ENCODE measurements at regions not wholly inside any gene's neighbourhood (a gene's known extent, or its start where the extent isn't known, plus 50 kb on each side); places are given as distances from the start of the nearest gene placed in this dataset.
"Not testable (repeated sequence)": the region's sequence is repeated elsewhere in the genome, so short reads cannot be mapped to it uniquely, and the experiment has no call there.

DNA sequence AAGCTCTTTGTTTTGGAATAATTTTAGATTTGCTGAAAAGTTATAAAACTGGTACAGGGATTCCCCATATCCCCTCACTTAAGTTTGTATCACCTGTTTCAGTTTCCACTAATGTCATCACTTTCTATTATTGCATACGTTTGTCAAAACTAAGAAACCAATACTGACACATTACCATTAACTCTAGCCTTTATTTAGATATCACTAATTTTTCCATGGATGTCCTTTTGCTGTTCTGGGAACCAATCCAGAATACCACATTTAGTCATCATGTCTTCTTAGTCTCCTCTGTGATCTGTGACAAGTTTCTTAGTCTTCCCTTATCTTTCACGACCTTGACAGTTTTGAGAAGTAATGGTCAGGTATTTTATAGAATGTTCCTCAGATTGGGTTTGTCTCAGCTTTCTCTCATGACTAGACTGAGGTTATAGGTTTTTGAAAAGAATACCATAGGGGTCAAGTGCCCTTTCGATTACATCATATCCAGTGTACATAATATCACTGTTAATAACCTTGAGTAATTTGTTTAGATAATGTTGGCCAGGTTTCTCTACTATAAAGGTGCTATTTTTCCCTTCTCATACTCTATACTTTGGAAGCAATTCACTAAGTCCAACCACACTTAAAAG lies 51.9 kb upstream of the NMUR2 start:
- DNase-seq (ENCODE audit: low read depth in 1 of 2, low spot score in 1 of 2) = no peak

DNA sequence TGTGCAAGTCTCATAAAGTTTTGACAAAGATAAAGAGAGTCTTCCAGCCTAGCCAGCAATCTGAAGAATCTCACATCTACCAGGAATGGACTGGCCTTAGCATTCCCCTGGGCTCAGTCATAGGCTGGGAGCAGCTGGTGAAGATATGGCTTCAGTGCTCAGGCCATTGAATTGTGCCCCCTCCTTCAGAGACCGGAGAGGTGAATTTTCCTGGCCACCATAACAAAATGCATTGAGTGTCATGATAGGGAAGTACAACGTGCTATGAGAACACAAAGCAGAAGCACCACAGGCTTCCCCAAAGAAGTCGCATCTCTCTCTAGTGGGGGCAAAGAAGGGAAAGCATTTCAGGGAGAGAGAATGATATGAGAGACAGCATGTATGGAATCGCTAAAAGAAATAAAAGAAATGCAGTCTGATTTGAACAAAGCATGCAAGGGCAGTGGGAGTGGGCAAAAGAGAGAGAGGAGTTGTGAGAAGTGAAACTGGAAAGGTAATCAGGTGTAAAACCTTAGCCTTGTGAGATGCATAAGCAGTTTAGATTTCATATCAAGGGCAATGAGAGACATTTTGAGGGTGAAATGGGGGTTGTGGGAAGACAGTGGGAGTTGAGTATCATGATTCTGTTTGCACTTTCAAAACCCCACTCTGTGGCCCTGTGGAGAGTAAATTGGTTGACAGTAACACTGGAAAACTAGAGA lies 57.1 kb upstream of the NMUR2 start:
- DNase-seq (ENCODE audit: low read depth in 1 of 2, low spot score in 1 of 2) = no peak

DNA sequence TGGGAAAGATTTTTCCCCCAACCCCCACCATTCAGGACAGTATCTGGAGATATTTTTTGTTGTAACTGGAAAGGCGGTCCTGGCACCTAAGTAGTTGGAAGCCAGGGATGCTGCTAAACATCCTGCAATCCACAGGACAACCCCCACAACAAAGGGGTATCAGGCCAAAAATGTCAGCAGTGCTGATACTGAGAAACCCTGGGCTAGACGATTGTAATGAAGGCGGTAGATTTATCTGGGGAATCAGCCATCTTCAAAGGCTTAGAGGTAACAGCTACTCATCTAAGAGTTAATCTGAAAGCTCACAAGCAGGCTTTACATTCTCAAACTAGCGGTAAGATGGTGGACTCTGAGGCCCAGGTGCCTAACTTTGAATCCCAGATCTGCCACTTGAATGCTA lies 59.0 kb upstream of the NMUR2 start:
- DNase-seq (ENCODE audit: low read depth in 1 of 2, low spot score in 1 of 2) = no peak

DNA sequence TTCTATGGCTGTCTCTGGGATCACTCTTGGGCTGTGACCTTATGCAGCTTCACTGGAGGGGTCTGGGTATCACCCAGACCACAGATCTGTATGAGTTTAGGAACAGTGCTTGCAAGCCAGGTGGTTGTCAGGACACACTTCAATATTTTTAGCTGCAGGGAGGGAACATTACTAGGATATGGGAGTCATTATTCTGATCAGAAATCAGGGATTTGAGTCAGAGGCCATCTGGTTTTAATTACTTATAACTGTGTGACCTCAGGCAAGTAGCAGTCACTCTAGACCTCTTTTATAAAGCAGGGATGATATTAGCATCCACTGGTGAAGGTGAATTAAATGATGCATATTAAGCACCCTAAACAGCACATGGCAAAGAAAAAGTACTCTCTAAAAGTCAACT lies 60.1 kb upstream of the NMUR2 start:
- DNase-seq (ENCODE audit: low read depth in 1 of 2, low spot score in 1 of 2) = no peak

DNA sequence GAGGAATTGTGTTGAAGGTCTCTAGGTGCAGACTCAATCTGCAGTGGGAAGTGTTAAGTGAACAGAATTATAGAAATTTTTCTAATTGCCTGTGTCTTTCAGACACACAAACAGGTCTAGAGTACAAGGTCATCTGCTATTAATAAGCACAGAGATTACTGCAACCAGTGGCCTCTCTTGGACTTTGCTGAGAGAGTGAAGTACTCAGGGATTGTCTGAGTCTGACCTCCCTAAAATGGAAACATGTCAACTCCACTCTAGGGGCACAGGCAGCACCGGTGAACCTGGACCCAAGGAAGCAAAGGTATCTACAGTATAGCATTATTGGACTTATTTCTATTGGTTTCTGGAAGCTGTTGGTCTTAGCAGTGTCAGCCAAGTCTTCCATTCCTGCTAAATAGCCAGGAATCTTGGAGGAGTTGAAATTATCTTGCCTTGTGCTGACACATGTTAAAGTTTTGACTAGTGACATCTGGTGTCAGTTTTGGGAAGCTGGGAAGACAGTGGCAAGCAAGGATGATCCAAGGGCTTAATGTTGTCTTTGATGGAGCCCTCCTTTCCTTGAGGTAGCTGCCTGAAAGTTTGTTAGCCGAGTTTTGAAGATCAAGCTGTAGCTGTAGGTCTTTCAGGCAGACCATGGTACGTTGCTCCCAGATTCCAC lies 61.1 kb upstream of the NMUR2 start:
- DNase-seq (ENCODE audit: low read depth in 1 of 2, low spot score in 1 of 2) = no peak

DNA sequence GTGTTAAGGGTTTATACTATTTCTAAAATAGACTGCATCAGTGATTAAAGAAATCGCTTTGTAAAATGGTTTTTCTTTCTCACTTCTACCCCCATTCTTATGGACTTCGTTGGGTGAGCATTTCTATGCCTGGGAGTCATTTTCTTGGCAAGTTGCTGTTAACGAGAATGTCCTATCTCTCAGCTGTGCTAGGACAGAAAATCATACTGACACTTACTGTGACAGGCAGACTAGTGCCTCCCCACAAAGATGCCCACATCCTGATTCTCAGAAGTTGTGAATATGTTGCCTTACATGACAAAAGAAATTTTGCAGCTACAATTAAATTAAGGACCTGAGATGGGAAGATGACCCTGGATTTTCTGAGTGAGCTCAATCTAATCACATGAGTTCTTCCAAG lies 65.1 kb upstream of the NMUR2 start:
- DNase-seq (ENCODE audit: low read depth in 1 of 2, low spot score in 1 of 2) = no peak

DNA sequence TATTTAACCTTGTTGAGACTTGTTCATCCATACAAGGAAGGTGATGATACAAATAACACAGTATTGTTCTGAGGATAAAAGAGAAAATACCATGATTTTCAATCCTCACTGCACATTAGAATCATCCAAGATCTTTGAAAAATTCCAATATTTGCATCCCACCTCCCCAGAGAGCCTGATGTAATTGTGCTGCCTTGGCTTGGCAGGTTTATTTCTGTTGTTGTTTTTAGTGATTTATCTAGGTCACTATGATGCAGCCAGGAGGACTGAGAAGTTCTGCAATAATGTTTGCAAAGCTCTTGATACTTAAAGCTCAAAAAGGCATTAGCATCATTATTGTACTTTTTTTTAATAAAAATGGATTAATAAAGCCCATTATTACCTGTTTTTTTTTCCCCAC lies 67.0 kb upstream of the NMUR2 start:
- no peak for DNase-seq (ENCODE audit: low read depth in 1 of 2, low spot score in 1 of 2)

DNA sequence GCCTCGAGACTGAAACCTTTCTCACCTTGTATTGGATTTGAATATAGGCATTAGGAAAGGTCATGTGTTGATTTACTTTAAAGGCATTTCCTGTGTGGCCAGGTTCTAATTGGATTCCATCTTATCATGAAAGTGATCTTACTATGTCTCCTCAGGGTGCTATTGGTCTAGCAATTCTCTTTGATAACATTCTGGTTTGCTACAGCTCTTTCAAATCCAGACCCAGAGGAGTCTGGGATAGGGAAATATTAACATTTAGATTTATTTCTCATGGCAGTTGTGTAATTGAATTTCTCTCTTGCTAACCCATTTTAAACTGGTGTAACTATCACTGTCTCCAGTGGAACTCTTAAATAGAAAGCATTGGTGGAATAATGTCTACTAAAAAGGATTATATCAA lies 69.9 kb upstream of the NMUR2 start:
- DNase-seq (ENCODE audit: low read depth in 1 of 2, low spot score in 1 of 2) = no peak

DNA sequence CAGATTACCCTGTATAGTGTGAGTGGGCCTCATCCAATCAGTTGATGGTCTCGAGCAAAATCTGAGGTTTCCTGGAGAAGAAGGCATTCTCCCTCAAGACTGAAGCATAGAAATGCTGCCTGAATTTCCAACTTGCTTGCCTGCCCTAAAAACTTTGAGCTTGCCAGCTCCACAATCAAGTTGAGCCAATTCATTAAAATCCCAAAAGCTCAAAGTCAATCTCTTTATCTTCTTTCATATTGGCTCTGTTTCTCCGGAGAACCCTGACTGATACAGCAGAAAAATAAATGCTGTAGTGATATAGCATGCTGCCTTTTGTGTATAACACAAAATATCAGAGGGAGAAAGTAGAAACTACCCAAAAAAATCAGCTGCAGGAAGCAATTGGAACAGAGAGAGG lies 72.5 kb upstream of the NMUR2 start:
- no peak for DNase-seq (ENCODE audit: low read depth in 1 of 2, low spot score in 1 of 2)

DNA sequence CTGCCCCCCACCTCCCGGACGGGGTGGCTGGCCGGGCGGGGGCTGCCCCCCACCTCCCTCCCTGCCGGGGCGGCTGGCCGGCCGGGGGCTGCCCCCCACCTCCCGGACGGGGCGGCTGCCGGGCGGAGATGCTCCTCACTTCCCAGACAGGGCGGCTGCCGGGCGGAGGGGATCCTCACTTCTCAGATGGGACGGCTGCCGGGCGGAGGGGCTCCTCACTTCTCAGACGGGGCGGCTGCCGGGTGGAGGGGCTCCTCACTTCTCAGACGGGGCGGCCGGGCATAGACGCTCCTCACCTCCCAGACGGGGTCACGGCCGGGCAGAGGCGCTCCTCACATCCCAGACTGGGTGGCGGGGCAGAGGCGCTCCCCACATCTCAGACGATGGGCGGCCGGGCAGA lies 74.8 kb upstream of the NMUR2 start:
- not testable (repeated sequence) for DNase-seq (ENCODE audit: low read depth in 1 of 2, low spot score in 1 of 2)

DNA sequence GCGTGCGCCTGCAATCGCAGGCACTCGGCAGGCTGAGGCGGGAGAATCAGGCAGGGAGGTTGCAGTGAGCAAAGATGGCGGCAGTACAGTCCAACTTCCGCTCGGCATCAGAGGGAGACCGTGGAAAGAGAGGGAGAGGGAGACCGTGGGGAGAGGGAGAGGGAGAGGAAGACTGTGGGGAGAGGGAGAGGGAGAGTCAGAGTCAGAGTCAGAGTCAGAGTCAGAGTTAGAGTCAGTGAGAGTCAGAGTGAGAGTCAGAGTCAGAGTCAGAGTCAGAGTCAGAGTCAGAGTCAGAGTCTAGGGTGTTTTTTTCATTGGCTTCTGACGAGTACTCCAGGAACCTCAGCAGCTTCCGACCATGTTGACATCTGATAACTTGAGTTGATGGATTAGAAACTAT lies 75.6 kb upstream of the NMUR2 start:
- DNase-seq (ENCODE audit: low read depth in 1 of 2, low spot score in 1 of 2) = not testable (repeated sequence)

DNA sequence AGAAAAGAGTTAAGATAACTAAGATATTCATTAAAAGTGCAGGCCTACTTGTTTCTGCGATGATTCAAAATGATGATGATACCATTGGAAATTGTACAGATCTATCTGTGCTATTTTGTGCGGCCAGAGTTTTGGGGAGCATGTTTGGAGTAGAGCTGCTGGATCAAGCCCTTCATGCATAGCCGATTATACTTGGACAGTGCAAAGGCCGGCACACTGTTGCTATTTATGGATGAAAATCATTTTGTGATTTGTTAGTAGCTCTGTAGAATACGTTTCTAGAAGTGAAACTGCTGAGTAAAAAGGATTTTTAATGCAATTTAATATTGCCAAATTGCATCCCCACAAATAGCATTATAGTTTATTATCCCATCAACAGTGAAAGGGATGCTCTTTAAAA lies 82.1 kb upstream of the NMUR2 start:
- DNase-seq (ENCODE audit: low read depth in 1 of 2, low spot score in 1 of 2) = no peak

DNA sequence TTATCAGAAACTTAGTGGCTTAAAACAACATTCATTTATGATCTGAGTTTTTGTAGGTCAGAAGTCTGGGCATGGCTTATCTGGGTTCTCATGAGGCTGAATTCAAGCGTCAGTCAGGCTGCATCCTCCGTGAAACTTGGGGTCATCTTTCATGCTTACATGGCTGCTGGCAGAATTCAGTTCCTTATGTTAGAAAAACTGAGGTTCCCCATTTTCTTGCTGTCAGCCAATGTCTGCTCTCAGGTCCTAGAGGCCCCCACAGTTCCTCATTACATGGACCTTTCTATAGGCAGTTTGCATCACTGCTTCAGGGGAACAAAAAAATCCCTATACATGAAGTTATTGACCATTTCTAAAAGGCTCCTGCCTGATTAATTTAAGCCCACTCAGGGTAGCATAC lies 83.8 kb upstream of the NMUR2 start:
- DNase-seq (ENCODE audit: low read depth in 1 of 2, low spot score in 1 of 2) = no peak

DNA sequence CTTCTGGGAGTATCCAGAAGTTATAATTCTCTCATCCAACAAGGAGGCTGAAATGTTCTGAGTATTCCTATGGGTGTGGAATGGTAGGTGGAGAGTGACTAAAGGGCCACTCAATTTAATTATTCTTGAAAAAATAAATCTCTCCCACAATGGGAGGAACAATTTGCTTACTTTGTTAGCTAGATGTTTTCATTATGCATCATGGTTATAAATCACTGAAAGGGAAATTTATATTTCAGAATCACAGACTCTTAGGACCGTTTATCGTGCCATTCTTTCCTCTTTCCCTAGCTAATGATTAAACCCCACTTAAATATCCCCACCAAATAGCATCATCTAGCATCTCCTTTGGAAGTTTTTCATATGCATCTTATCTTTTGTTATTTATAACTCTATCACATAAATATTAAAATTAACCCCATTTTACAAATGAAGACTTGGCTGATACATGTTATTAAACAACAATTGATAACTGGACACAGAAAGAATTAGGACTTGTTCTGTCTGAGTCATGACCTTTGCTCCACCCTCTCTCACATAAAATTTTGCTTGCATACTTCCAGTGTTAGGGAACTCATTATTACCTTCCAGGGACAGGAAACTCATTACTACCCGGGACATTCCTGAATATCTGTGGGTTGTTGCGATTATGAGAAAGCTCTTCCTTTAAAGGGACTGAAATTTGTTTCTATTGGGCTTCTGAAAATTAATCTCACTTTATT lies 94.9 kb upstream of the NMUR2 start:
- no peak for DNase-seq (ENCODE audit: low read depth in 1 of 2, low spot score in 1 of 2)

DNA sequence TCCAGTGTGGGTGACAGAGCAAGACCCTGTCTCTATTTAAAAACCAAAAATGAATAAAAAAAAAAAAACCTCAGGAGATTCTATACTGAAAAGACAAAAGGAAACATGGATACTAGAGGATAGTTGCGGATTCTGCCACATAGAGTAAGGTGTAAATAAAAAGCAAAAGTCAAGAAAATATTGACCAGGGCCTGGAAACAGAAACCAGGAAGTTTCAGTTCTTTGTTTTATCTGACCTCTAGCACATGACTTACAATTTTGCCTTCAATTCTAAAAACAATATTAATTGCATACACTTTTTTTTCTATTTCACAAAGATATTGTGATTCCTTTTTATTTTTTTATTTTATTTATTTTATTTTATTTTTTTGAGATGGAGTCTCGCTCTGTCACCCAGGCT lies 96.2 kb upstream of the NMUR2 start:
- DNase-seq (ENCODE audit: low read depth in 1 of 2, low spot score in 1 of 2) = no peak

DNA sequence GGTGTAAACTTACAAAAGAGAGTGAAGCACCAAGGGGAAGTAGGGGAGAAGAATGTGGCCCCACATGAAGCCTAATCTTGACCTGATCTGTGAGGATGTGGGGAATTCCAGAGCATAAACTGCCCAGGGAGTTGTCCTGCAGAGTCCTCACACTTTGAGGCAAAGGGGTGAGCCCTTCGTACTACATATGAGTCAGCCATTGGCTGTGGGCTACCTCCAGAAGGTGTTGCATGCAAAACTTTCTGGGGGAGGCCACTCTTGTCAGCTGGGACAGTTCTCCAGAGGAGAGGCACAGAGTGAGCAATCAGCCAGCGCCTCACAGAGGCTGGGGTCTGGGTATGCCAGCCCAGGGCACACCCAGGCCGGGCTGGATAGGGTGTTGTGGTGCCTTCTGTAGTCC lies 98.1 kb upstream of the NMUR2 start:
- DNase-seq (ENCODE audit: low read depth in 1 of 2, low spot score in 1 of 2) = no peak

DNA sequence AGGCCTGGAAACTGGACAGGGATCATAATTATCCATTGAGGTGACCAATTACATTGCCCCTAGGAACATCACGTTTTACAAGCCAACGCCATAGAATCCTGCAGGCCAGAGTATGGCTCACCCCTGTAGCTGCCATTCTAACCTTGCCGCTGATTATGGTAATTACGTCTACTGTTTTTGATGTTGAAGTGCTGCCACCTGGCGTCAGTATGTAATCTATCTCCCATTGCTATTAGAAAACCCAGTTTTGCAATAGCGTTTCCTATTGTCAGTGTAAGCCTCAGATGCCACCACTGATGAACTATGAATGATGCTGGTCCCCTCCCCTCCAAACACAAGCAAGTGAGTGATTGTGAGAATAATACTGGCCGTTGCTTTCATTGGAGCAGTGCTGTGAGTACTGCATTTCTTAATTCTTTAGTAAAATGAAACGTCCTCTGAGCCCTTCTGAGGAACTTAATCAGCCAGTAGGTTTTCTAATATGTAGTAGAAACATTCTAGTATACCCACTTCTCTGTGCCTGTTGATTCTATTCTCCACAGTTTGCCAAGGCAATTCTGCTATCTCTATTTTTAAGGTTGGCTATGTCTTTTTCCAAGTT lies 100.5 kb upstream of the NMUR2 start:
- peak in 1 of 2 donors; percentile 27 for DNase-seq (ENCODE audit: low read depth in 1 of 2, low spot score in 1 of 2)

DNA sequence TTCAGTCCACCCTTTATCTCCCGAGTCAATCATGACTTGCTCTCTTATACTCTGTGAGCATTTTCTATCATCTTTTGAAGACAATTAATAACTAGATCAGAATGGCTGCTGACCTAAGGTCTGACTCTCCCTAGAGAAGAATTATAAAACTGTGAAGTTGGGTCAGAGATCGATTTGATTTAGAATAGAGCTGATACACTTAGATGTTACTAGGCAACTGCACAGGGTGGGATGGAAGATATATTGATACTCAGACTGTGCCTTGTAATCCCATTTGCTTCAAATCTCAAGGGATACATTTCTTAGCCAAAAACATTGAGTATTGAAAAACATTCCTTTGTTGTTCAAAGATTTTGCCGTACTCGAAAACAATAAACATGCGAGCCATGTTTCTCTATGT lies 106.0 kb upstream of the NMUR2 start:
- DNase-seq (ENCODE audit: low read depth in 1 of 2, low spot score in 1 of 2) = no peak

DNA sequence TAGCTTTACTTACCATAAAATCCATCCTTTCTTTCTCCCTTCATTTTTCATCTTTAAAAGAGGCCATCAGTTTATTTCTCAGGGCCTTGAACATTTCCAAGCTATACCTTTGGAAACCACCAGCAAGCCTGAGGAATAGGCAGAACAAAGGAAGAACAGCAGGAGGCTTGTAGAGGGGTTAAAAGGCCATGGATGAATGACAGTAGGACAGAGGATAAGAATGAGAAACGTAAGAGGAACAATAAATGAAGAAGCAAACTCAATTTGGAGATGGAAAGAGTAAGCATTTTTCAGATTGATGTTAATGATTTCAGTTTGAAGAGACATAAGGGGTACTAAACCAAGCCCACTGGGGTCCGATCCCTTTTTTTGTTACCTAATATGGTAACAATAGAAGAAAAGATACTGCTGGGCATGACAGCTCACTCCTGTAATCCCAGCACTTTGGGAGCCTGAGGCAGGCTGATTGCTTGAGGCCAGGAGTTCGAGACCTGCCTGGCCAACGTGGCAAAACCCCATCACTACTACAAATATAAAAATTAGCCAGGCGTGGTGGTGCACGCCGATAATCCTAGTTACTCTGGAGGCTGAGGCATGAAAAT lies 106.6 kb upstream of the NMUR2 start:
- no peak for DNase-seq (ENCODE audit: low read depth in 1 of 2, low spot score in 1 of 2)

DNA sequence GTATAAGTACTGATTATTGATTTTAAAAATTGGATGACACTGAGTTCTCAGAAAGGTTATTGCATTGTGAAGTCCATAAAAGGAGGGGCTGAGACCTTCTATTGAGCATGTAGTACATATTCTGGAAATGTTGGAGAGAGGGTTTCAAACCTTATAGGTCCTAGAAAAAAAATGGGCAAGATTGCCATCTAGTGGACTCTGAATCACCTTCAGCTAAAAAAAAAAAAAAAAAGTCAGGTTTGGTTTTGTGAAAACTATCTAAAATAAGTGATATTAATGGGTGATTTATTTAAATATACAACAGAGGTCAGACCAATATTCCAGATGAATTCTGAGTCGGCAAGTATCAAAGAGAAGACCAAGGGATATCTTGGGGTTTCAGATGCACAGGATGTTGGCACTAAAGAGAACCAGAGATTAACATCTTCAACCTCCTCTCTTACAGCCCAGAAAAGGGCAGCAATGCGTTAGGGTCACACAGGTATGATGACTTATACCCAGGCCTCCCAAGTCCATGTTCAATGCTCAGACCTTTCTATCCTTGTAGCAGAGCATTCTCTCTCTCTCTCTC lies 109.8 kb upstream of the NMUR2 start:
- DNase-seq (ENCODE audit: low read depth in 1 of 2, low spot score in 1 of 2) = no peak

DNA sequence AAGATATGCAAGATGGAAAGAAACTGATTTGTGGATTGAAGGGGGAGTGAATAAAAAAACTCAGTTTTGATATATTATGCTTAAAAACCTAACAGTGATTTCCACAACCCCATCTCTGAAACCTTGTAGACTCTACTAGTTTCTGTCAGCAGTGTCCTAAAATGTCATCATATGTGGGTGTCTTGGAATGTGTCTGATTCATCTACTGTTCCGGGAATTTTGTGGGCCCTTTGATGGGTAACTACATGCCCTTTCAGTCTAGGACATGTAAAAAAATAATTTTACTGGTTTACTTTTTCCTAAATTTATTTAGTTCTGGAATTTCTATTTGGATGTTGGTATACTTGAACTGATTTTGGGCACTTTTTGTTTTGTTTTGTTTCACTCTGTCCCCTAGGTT lies 118.9 kb upstream of the NMUR2 start:
- no peak for DNase-seq (ENCODE audit: low read depth in 1 of 2, low spot score in 1 of 2)
